Endothelial cell of umbilical vein (primary cell): ENCODE measurements at regions not wholly inside any gene's neighbourhood (a gene's known extent, or its start where the extent isn't known, plus 50 kb on each side); places are given as distances from the start of the nearest gene placed in this dataset.

Experiments used
- BruUV-seq: library from RNA; stranded (reverse); fragments of 400-500 nt; replicated peaks from 2 replicates; lab custom pipeline; 2021; lab: Mats Ljungman, UMichigan
- CTCF ChIA-PET: fragments of 300-600, 350-600 bp; sonication (Branson Sonifier 250); formaldehyde crosslinking; loops from one replicate; lab custom pipeline; 2021; ENCODE audit warnings: antibody characterized with exemption, inconsistent platforms; lab: Charles Lee
- POLR2A ChIA-PET: fragments of 300-600, 350-600 bp; sonication (Branson Sonifier 250); formaldehyde crosslinking; loops from one replicate; lab custom pipeline; 2021; ENCODE audit warnings: antibody characterized with exemption, inconsistent platforms; lab: Charles Lee
- DNase-seq: peaks from one replicate; pipeline ENCODE4 v3.0.0-alpha.2; 2011; ENCODE audit warnings: low read depth, low spot score
- FAIRE-seq: peaks from 2 replicates; lab custom pipeline; 2011; peaks lifted over from hg19 to GRCh38; lab: Jason Lieb, UNC
- H2AFZ ChIP-seq: 2 replicates; pipeline ENCODE4 v1.6.0; 2012; ENCODE audit warnings: low read depth, low read length, control low read depth, inconsistent platforms
- H3K27ac ChIP-seq: 2 replicates; pipeline ENCODE4 v1.5.1; 2011; ENCODE audit warnings: low read depth, mild to moderate bottlenecking, control low read depth, low read length, moderate library complexity; ENCODE audit not compliant: insufficient read depth
- H3K27me3 ChIP-seq, 2 experiments: 2 replicates each; pipeline versions ENCODE4 v1.6.0 to v1.6.1; 2011; ENCODE audit warnings: low read length in 2 of 2, mixed read lengths in 1 of 2; ENCODE audit not compliant: control insufficient read depth in 2 of 2, insufficient read depth in 2 of 2
- H3K36me3 ChIP-seq, 2 experiments: 2 replicates in 1 of 2; 3 replicates in 1 of 2; pipeline ENCODE4 v1.5.1; 2011; ENCODE audit warnings: low read length in 2 of 2, mild to moderate bottlenecking in 1 of 2, moderate library complexity in 1 of 2; ENCODE audit not compliant: control insufficient read depth in 2 of 2, insufficient read depth in 2 of 2; ENCODE audit errors: extremely low read depth in 1 of 2
- H3K4me1 ChIP-seq: 3 replicates; pipeline ENCODE4 v1.5.1; 2011; ENCODE audit warnings: mild to moderate bottlenecking, low read length; ENCODE audit not compliant: control insufficient read depth, insufficient read depth; ENCODE audit errors: extremely low read depth
- H3K4me2 ChIP-seq: 2 replicates; pipeline ENCODE4 v1.6.1; 2011; ENCODE audit warnings: low read length, control low read depth, mixed read lengths; ENCODE audit not compliant: insufficient read depth
- H3K4me3 ChIP-seq, 3 experiments: fragments of 200-600 bp in 1 of 3; sonication (generic), shearing (Covaris generic) in 1 of 3; replicated peaks in 1 of 3; 2 replicates each; pipeline ENCODE4 v1.5.1; 2011 to 2016; ENCODE audit warnings: control low read depth in 3 of 3, low read length in 3 of 3, mild to moderate bottlenecking in 2 of 3, inconsistent platforms in 1 of 3, low read depth in 1 of 3, moderate library complexity in 1 of 3; ENCODE audit not compliant: insufficient read depth in 1 of 3
- H3K79me2 ChIP-seq: 2 replicates; pipeline ENCODE4 v1.6.0; 2012; ENCODE audit warnings: low read length, inconsistent platforms; ENCODE audit not compliant: control insufficient read depth, insufficient read depth
- H3K9ac ChIP-seq: replicated peaks from 2 replicates; pipeline ENCODE3; 2011; ENCODE audit warnings: low read length, control low read depth; ENCODE audit not compliant: insufficient read depth; ENCODE audit errors: extremely low read depth
- H3K9me1 ChIP-seq: replicated peaks from 3 replicates; pipeline ENCODE4 v1.6.0; 2011; ENCODE audit warnings: mild to moderate bottlenecking, low read length; ENCODE audit not compliant: control insufficient read depth, insufficient read depth; ENCODE audit errors: extremely low read depth
- H3K9me3 ChIP-seq: replicated peaks from 2 replicates; pipeline ENCODE4 v1.5.1; 2012; ENCODE audit warnings: low read length, inconsistent platforms; ENCODE audit not compliant: control insufficient read depth, insufficient read depth
- H4K20me1 ChIP-seq: replicated peaks from 2 replicates; pipeline ENCODE3; 2011; ENCODE audit warnings: mild to moderate bottlenecking, low read length; ENCODE audit not compliant: control insufficient read depth, insufficient read depth; ENCODE audit errors: extremely low read depth
- EZH2 ChIP-seq: IDR thresholded peaks from 2 replicates; pipeline ENCODE4 v1.6.1; 2012; ENCODE audit warnings: borderline replicate concordance, low read depth, mild to moderate bottlenecking, moderate library complexity, low read length, inconsistent platforms; ENCODE audit not compliant: severe bottlenecking
- FOS ChIP-seq: IDR thresholded peaks from 2 replicates; pipeline ENCODE4 v1.6.1; 2011; ENCODE audit warnings: mild to moderate bottlenecking, low read length, moderate library complexity, borderline replicate concordance; ENCODE audit not compliant: insufficient read depth
- GATA2 ChIP-seq: IDR thresholded peaks from 2 replicates; pipeline ENCODE4 v1.7.0; 2011; ENCODE audit warnings: low read depth, mild to moderate bottlenecking, moderate library complexity, mixed read lengths, low read length; ENCODE audit not compliant: insufficient read length, insufficient read depth
- JUN ChIP-seq: IDR thresholded peaks from 2 replicates; pipeline ENCODE4 v1.6.1; 2011; ENCODE audit warnings: borderline replicate concordance, low read depth; ENCODE audit not compliant: insufficient read length, insufficient read depth
- MAX ChIP-seq: IDR thresholded peaks from 2 replicates; pipeline ENCODE4 v1.6.1; 2011; ENCODE audit not compliant: insufficient read depth, insufficient read length
- POLR2A ChIP-seq: IDR thresholded peaks from 2 replicates; pipeline ENCODE4 v1.6.1; 2012; ENCODE audit warnings: low read depth, mild to moderate bottlenecking, control low read depth, low read length
- POLR2AphosphoS5 ChIP-seq: IDR thresholded peaks from 2 replicates; pipeline ENCODE4 v1.6.1; 2012; ENCODE audit warnings: low read depth, mild to moderate bottlenecking, control low read depth, low read length, moderate library complexity; ENCODE audit not compliant: insufficient read depth
- dilution Hi-C: fragments of 300-500 bp; cut with MboI; formaldehyde crosslinking; loops from one replicate; pipeline ENCODE4 v1.15.0; 2019; ENCODE audit warnings: low sequenced_read_pairs; ENCODE audit not compliant: extremely low pct_ligation_motif_present
- intact Hi-C: fragments of 100-400 bp; cut with micrococcal nuclease; formaldehyde crosslinking; loops from one replicate; pipeline ENCODE4 v1.10.0; 2022

GRCh38 chr3:76487446-76487845 is 552.5 kb upstream of the ROBO2 start:
- dilution Hi-C loops: no loop called here
- Histone ChIP-seq H3K4me2 (no peak overlapping the region), H3K9ac (no peak overlapping the region), H3K9me3 (peaks cover 3% of the 10 kb centered on the region), H2AFZ (no peak overlapping the region), H3K79me2 (no peaks in the 10 kb centered on the region), H3K9me1 (no peaks in the 10 kb centered on the region), H3K27ac (no peak overlapping the region), H3K4me1 (no peaks in the 10 kb centered on the region), H3K4me3 (no peak overlapping the region), H4K20me1 (no peaks in the 10 kb centered on the region), H3K36me3 (no peaks in the 10 kb centered on the region), H3K27me3 (no peaks in the 10 kb centered on the region)
- DNase-seq: no peak
- no peak for TF ChIP-seq POLR2AphosphoS5
- no peak for TF ChIP-seq GATA2
- TF ChIP-seq MAX: no peak
- no peak for TF ChIP-seq POLR2A
- CTCF ChIA-PET: no interaction called here
- intact Hi-C loops: no loop called here
- no TSS peak for BruUV-seq
- no peak for FAIRE-seq
- POLR2A ChIA-PET: no interaction called here

GRCh38 chr3:76490064-76490463 is 549.8 kb upstream of the ROBO2 start:
- DNase-seq: no peak
- ChIA-PET CTCF (no interaction called here), POLR2A (no interaction called here)
- Histone ChIP-seq H3K4me2 (no peak overlapping the region), H3K36me3 (no peaks in the 10 kb centered on the region), H3K27ac (no peak overlapping the region), H3K9ac (no peak overlapping the region), H3K4me3 (no peak overlapping the region), H3K4me1 (no peaks in the 10 kb centered on the region), H3K9me3 (peaks cover 3% of the 10 kb centered on the region), H2AFZ (no peak overlapping the region), H3K79me2 (no peaks in the 10 kb centered on the region), H3K9me1 (no peaks in the 10 kb centered on the region), H4K20me1 (no peaks in the 10 kb centered on the region), H3K27me3 (no peaks in the 10 kb centered on the region)
- TF ChIP-seq JUN: no peak
- TF ChIP-seq GATA2: no peak
- TF ChIP-seq MAX: no peak
- no peak for TF ChIP-seq FOS
- TF ChIP-seq EZH2: no peak
- no peak for TF ChIP-seq POLR2AphosphoS5
- TF ChIP-seq POLR2A: no peak
- dilution Hi-C loops: no loop called here
- intact Hi-C loops: no loop called here
- FAIRE-seq: no peak
- BruUV-seq: no TSS peak
